ENCODE measurements at regions not wholly inside any gene's neighbourhood (a gene's known extent, or its start where the extent isn't known, plus 50 kb on each side); places are given as distances from the start of the nearest gene placed in this dataset.

DNA sequence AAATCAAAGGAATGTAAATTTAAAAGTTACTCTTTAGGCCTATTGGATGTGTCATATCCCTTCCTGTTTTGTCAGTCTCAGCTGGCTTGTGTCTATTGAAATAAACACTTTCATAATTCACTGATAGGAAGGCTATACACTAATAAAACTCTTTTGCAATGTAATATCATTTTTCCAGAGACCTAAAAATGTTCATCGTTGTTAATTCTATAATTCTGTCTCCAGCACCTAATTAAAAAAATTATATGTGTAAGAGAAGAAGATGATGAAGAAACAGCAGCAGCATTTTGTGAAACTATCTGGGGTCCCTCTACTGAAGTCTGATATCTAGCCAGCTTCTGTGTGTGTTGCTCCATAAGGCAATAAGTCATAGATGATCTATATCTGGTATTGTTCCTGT, 602.7 kb downstream of the ETV1 start:
- no peak for TF ChIP-seq EZH2 (IDR thresholded peaks at IDR 0.05)
- TF ChIP-seq POLR2AphosphoS5 (IDR thresholded peaks at IDR 0.05; ENCODE audit: borderline replicate concordance, low read depth, low read length): no peak
- TF ChIP-seq FOXP2 (optimal IDR thresholded peaks at IDR 0.05; ENCODE audit: control extremely low read depth, extremely low read length, insufficient read depth): no peak
